ENCODE measurements at regions not wholly inside any gene's neighbourhood (a gene's known extent, or its start where the extent isn't known, plus 50 kb on each side); places are given as distances from the start of the nearest gene placed in this dataset.

DNA sequence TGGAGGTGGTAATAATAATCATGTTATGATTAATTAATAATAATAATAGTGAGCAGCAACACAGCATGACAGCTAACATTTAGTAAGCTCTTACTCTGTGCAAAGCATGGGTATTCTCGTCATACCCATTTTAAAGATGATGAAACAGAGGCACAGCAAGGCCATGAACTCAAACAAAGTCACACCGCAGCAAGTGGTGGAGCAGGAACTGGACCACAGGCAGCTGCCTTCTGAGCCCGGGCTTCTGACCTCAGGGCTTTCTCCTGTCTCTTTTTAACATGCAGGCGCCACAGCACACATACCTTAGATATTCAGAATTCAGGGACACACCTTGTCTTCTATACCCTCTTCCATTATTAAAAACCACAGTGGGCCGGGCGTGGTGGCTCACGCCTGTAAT is 50.7 kb upstream of the SPATA12 start:
- no peak for DNase-seq

DNA sequence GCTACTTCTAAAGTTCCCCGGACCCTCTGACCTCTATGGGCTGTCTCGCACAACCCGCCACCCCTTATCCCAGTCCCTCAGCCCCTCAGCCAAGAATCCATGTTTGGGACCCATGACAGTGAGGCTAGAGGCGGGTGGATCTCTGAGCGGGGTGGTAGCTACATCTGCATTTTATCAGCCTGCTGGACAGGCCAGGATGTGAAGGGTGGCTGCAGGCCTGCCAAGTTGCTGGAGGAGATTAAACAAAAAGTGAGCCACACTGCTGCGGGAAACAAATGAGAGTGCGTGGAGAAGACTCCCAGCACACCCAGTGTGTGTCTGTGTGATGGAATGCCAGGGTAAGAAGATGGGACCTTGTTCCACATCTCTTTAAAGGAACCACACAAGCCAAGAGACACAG is 51.1 kb upstream of the SPATA12 start:
- DNase-seq: no peak

DNA sequence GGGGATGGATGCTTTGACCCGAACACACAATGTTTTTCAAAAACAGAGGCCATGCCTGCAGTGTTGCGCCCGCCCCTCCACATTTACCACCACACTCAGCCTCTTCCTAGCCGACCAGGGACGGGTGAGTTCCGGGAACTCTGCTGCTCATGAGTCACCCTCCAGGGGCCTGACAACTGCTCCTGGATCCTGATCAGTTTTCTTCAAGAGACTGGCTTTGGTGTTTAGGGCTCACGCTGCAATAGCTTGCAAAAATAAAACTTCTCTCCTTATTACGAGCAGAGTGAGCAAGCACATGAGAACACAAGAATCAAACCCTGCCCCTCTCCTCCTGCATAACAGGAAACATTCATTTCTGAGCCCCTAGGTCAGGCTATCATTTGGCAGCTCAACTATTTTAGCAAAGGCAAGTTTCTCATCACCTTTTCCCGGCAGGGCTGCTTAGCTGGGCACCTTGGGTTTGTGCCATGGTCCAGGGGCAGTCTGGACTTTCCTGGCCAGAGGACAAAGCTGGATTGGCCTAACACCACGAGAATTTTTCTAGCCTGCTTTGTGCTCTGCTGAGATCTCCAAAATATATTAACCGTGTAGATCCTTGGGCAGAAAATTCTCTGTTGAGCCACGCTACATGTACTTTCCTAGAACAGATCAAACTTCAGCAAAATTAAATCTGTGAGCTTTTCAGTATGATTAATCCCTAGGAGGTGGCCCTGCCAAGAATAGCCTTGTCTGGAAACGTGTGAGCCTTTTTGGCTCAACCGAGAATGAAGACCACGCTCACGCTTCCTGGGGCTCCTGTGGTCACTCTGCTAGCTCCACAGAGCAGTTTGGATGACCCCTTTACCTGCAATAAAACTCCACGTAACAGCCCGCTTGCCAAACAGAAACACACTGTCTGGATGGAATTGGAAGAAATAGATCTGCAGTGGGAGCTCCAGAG is 52.7 kb upstream of the SPATA12 start:
- peak; percentile 35 for DNase-seq

DNA sequence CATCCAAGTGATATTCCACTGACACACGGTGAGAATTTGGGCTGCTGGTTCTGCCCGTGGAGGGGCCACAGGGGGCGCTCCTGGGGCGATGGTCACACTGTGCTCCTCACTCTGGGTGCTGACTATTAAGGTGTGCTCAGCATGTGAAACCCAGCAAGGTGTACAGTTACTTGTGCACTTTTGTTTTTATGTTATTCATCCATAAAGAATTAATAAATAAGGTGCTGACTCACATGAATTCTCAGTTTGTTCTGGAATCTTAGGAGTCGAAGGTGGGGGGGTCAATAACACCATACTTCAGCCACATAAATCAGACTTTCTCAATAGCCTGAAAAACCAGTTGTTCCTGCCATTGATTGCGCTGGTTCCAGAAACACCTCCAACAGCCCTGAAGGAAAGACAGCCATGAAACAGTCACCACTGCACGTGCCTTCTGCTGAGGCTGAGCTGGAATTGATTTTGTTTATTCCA is 53.5 kb upstream of the SPATA12 start:
- no peak for DNase-seq

DNA sequence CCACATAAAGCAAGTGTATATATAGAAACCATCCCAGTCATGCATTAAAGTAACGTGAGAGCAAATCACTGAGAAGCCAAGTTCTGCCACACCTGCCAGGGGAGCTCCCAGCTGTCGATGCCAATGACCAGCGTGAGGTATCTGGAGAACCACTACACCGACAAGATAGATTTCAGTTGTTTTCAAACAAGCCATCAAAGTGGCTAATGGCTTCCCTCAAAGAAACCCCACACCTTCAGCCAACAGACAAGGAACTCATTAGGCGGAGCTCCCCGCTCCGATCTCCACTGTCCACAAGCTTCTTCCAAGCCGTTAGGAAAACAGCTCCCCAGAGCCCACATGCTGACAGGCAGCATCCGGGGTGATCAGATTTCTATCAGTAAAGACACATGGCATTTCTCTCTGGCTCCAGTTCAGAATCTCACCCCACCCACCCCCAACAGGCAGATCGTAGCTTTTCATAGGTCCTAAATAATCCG is 54.2 kb upstream of the SPATA12 start:
- DNase-seq: no peak

DNA sequence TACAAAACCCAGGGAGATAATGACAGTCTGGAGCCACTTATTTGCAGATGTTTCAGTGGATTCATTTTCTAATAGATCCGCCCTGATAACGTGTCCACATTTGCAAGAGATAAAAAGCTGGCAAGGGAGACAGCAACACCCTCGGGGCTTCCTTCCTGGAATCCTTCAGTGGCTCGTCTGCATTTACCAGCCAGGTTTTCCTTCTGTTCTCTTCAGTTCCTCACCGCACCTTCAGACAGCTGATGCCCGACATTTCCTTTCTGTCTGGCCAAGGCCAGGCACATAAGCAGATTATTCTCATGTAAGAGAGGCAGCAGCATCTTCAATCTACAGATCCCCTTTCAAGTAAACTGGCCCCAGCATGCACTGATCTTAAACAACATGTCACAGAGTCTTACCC is 56.2 kb upstream of the SPATA12 start:
- no peak for DNase-seq

DNA sequence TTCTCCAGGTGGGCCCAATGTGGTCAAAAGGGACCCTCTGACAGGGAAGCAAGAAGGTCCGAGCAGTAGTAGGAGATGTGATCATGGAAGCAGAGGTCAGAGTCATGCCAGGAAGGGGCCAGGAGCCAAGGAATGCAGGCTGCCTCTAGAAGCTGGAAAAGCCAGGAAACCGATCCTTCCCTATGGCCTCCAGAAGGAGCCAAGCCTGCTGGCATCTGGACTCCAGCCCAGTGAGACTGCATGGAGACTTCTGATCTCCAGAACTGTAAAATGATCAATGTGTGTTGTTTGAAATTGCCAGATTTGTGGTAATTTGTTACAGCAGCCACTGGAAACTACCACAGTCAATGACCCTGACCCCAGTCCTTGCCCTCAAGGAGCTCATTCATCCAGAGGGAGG is 56.8 kb upstream of the SPATA12 start:
- DNase-seq: no peak

DNA sequence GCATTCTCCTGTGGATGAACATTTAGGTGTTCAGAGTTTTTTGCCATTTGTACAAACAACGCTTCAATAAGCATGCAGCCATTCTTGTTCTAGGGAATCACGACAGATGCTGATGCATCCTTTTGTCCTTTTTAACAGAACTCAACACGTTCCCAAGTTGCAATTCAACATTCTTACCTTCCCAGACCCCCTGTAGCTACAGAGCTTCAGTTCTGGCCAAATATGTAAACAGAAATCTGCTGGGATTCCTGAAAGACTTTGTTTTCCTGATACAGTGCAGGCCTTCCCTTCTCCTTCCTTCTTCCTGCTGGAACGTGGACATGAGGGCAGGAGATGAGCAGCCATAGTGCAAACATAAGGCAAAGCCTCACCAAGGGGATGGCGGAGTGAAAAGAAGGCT is 59.1 kb upstream of the SPATA12 start:
- DNase-seq: no peak

DNA sequence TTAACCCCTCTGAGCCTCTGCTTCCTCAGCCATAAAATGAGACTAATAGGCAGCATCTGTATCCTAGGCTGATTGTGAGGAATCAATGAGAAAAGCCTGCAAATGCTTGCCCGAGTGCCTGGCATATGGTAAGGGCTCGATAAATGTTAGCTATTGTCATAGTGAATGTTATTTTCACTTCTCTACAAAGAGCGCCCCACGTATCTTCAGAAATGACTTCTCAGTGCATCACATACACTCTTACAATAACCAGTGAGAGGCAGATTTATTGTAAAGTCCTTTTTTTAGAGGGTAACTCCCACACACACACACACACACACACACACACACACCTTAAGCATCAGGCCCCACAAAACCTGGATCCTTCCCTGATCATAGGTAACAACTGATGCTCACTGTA is 60.5 kb upstream of the SPATA12 start:
- DNase-seq: no peak

DNA sequence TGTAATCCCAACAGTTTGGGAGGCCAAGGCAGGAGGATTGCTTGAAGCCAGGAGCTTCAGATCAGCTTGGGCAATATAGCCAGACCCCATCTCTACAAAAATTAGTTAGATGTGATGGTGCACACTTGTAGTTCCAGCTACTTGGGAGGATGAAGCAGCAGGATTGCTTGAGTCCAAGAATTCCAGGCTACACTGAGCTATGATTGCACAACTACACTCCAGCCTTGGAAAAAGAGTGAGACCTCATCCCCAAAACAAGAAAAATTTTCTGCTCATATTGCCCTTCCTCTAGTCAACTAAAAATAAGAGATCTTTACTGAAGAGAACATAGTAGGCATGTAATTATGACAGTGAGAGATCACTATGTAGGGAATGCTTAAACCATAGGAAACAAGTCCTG is 60.9 kb upstream of the SPATA12 start:
- no peak for DNase-seq

DNA sequence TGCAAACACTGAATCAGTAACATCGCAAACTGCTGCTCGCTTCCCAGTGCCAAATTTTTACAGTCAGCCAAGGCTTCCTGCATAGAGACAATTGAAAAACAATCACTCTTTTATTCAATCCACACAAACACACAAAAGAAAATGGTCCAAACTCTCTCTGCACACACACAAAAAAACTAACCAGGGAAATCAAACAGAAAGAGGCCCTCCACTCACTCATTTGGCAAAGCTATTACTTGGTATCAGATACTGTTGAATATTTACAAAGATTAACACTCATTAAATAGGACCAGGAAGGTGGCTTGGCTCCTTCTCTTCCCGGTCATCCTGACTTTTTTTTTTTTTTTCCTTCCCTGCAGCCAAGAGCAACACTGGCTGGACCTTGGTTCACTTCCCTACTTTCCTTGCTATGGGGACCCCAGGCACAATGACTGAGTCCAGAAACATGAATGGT is 62.4 kb upstream of the SPATA12 start:
- no peak for DNase-seq

DNA sequence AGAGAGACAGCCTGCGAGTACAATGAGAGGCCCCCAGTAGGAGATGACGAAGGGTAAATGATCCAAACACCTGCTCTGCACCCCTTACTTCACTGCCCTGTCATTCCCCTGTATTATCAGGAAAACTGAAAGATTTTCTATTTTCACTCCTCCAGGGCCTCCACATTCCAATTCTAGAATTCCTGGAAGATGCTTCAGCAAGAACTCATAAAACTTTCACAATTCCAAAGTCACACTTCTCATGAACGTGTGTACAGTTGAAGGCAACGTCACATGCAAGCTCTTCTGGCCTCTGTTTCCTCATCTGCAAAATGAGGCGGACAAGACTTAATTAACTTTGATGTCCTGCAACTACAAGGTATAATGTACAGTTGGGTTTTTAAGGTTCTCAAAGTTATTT is 62.8 kb upstream of the SPATA12 start:
- no peak for DNase-seq

DNA sequence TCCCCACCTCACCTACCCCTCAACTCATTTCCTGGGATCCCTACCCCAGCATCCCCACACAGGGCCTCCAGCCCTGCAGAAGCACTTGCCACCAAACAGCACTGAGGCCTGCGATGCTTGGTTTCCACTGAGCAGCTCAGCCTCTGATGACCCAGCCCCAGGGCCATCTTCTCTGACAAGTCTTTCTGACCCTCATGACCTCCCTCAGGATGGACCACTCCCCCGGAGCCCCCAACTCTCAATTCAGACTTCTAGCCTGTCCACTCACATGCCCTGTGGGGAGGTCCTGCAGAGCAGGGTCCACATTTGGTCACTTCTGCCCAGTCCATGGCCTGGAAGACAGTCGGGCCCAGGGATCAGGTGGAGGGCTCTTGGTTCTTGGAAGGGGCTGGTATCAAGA is 63.4 kb upstream of the SPATA12 start:
- DNase-seq: no peak

DNA sequence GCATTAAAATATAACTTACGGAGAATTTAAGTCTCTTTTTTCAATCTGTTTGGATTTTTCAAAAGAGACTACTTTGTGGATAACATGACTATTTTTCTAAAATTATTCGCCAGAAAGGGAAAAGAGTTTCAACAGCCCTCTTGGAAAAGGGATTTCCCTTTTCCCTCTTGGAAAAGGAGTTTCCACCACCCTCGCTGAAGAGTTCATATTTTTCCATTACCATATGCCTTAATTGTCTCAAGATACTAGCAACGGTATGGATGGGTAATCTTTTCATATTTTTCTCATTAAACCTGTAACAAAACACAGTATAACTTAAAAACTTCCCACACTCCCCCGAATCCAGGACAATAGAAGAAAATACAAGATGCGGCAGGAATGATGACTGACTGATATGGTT is 66.1 kb upstream of the SPATA12 start:
- no peak for DNase-seq

DNA sequence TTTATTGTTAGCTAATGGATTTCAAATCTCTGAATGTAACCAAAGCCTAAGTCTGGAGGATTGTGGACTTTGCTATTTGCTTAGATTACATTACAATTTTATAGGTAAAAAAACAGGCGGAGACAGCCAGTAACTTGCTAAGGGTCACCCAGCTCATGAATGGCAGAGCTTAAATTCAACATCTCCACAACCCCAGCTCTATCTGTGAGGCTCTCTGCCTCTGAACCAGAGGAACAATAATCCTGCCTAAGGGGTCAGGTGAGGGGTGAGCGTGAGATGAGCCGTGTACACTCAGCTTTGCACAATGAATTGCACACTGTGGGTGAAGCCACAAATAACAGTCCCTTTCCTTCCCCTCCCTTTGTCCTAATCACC is 69.8 kb upstream of the SPATA12 start:
- no peak for DNase-seq

DNA sequence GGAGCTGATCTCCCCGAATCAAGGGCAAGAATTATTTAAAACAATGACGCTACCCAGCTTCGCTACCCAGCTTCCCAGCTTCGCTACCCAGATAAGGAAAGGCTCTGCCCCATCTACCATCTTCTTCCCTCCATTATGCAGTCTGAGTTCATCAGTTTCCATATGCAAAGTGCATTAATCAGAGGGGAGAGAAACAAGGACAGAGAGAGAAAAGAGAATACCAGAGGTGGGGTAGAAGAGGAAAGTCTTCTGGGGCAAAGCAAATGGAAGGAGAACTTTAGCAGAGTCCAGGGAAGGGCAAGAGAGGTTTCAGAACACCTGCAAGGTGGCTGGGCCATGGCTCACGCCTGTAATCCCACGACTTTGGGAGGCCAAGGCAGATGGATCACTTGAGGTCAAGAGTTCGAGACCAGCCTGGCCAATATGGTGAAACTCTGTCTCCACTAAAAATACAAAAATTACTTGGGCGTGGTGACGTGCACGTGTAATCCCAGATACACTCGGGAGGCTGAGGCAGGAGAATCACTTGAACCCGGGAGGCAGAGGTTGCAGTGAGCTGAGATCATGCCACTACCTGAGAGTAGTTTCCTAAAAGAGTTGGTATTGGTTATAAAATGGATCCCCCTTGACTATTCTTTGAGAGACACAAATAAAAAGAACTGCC is 70.4 kb upstream of the SPATA12 start:
- DNase-seq: no peak

DNA sequence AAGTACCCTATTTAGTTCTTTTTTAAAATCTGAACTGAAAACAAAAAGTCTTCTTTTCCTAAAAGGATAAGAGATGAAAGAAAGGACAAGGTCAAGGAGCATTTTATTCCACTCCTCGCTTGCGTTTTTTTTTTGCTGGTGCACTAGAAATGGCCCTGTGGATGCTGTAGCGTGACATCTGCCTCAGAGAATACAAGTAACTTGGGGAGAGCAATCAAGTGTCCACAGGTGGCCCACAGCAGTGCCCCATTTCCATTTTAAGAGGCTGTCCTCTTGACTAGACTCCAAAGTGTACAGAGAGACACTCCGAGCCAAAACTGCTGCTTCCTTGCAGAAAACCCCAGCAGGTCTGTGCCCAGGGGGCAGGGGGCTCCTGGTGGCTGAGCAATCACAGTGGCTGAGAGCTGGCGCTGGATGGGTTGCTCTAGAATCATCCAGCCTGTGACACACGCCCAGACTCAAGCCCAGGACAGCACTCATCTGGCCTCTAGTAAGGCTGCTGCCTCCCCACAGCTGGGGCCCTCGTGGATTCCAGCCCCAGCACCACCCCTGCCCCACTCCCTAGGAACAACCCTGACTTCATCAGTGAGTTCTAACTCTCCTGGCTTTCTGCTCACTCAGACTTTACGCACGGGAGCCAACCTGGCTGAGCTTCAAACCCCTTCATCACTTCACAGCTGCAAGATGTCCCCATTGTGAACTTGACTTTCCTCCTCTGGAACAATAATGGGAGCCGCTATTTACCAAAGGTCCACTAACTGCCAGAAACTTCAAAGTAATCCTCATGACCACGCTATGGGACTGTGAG is 71.1 kb upstream of the SPATA12 start:
- no peak for DNase-seq

DNA sequence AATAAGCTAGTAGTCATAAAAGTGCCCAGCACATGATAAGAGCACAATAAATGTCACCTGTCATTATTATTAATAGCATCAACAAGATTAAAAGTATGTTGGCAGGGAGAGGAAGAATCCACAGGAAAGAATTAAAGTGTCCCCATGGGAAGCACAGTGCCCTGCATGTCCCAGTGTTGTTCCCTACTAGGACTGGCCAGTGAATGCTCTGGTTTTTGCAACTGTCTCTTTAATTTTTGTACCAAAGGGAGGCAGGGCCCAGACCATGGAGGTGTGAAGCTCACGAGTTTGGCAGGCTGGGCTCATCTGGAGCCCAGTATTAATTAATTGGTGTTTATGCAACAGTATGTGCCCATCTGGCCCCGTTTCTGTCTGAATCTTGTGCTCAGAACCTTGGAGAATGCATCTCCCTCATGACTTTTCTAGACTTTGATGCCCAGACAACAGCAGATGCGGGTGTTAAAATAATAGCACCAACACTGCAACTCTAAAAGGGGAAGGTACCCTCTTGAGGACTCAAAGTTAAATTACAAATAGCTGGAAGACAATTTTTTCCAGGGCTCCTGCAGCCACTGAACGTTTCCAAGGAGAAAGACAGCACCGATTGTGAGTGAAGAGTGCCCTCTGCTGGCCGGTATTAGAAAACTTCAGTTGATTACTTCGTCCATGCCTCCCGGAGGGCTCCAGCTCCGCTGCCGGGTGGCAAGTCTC is 71.9 kb upstream of the SPATA12 start:
- DNase-seq: peak; percentile 53

DNA sequence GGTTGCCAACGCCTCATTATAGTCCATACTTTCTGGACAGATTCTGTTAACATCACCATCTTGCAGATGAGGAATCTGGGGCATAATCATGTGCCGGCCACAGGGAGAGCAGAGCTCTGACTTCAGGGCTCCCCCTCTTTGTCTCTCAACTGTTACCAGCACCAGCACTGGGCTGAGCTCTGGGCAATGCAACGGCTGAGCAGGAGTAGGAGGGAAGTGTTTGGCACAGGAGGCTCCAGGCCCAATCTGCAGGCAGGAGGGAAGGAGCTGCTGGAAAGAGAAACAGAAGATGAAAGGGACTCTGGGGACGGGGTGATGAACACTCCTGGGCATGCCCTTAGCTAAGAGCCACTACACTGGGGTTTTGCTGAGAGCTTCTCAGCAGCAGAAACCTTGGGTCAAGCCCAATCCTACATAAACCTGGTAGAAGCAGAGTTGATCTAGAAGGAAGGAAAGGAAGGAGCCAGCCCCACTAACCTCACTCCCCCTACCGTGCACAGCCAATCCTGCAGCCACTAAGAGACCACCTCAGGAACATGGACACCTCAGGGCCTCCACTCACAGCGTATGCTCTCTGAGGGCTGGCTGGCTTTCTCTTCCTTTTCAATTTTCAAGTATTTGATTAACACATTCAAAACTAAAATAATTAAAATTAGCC is 73.1 kb upstream of the SPATA12 start:
- DNase-seq: no peak

DNA sequence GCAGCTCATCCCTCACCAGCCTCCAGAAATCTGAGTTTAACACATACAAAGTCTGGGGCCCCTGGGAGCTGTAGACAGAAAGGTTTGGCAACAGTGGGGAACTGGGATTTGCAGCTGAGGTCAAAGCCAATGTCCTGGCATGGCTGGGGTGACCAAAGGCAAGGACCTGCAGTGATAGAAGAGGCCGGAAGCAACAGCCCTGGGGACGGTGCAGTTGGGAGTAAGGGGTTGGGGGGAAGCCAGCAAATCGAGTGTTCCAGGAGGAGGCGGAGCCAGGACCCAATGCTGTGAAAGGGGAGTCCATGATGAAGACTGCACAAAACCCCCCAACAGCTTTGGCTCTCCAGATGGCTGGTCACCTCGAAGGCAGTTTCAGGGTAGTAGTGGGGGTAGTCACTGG is 74.1 kb upstream of the SPATA12 start:
- DNase-seq: no peak

DNA sequence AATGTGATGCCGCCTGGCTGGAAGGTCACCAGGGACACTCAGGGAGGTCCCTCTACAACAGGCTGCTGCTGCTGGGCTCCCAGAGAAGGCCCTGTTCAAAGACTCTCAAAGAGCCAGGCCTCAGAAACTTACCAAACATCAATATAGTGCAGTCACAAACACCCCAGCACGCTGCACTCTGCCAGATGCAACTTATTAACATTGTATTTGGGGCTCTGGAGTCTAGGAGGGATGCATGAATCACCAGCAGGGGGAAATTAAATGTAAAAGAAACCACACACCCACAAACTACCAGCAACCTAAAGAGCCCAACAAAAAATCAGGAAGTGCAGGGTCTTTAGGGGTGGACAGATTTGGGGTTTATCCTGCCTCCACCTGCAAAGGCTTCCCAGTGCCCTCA is 74.6 kb upstream of the SPATA12 start:
- no peak for DNase-seq

DNA sequence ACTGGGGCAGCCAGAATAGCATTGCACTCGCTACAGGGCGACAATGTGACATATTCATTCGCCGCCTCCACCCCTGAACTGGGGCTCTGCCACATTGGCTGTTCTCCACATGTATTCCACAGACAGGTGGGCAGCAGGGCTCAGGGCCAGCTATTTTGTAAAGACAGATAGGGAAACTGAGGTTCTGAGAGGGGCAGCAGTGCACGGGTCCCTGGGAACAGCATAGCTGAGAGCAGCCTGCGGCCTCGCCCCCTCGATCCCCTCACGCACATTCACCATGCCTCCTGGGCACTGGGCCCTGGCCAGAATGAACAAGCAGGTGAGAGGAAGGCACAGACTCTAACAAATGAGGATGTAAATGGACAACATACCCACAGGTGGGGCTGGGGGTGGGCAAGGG is 75.0 kb upstream of the SPATA12 start:
- no peak for DNase-seq
